ENCODE measurements at regions not wholly inside any gene's neighbourhood (a gene's known extent, or its start where the extent isn't known, plus 50 kb on each side); places are given as distances from the start of the nearest gene placed in this dataset.
"Not testable (repeated sequence)": the region's sequence is repeated elsewhere in the genome, so short reads cannot be mapped to it uniquely, and the experiment has no call there.

- FAIRE-seq = no peak
- no peak for TF ChIP-seq CTCF (IDR thresholded peaks at IDR 0.05; ENCODE audit: insufficient read depth, missing control alignments)
- DNase-seq (ENCODE audit: insufficient read length, low spot score) = no peak
These were observed 717.2 kb downstream of the TRIB2 start for GRCh38 chr2:13433954-13434353.

DNA sequence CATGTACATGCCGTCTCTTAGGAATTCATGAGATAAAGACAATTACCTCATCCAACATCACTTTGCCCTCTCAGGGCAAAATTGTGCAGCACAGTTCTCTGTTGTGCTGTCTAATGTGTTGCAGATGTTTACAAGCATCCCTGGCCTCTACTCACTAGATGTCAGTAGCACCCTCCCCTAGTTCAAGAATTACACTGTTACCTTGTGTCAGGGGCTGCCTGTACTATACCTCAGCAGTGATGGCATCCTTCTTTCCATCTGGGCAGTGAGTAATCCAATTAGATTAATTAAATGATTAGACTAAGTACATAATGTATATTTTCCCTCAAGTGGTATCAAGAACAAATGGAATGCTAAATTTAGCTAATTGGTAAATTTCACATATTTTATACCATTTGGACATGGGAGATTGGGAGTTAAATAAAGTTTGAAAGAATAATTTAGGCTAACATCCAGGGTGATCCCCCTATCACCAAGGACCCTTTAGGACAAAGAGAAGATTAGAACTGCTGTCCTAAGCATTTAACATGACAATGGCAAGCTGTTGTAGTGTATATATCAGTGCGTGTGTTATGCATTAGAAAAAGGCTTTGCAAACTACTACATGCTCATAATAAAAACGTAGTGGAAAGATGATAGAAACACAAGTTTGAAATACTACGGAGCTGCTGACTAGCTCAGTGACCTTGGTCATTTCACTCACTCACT is 727.0 kb downstream of the TRIB2 start:
- not testable (repeated sequence) for DNase-seq (ENCODE audit: insufficient read length, low spot score); FAIRE-seq

GRCh38 chr2:13462464-13462863 is 745.7 kb downstream of the TRIB2 start:
- FAIRE-seq = no peak
- no peak for TF ChIP-seq CTCF (IDR thresholded peaks at IDR 0.05; ENCODE audit: insufficient read depth, missing control alignments)
- no peak for DNase-seq (ENCODE audit: insufficient read length, low spot score)

GRCh38 chr2:13466076-13466475 is 749.3 kb downstream of the TRIB2 start:
- DNase-seq (ENCODE audit: insufficient read length, low spot score) (no peak), FAIRE-seq (no peak)
- no peak for TF ChIP-seq CTCF (IDR thresholded peaks at IDR 0.05; ENCODE audit: insufficient read depth, missing control alignments)

- DNase-seq (ENCODE audit: insufficient read length, low spot score) = no peak
- TF ChIP-seq CTCF (IDR thresholded peaks at IDR 0.05; ENCODE audit: insufficient read depth, missing control alignments) = no peak
- FAIRE-seq = no peak
These were observed 757.8 kb downstream of the TRIB2 start for GRCh38 chr2:13474538-13474937.

- TF ChIP-seq CTCF (IDR thresholded peaks at IDR 0.05; ENCODE audit: insufficient read depth, missing control alignments) = no peak
- FAIRE-seq (peak; percentile 58), DNase-seq (ENCODE audit: insufficient read length, low spot score) (no peak)
These were observed 763.3 kb downstream of the TRIB2 start for GRCh38 chr2:13480057-13480456.

- no peak for TF ChIP-seq CTCF (IDR thresholded peaks at IDR 0.05; ENCODE audit: insufficient read depth, missing control alignments)
- no peak for FAIRE-seq
These were observed 764.5 kb downstream of the TRIB2 start for GRCh38 chr2:13481201-13481600.

DNA sequence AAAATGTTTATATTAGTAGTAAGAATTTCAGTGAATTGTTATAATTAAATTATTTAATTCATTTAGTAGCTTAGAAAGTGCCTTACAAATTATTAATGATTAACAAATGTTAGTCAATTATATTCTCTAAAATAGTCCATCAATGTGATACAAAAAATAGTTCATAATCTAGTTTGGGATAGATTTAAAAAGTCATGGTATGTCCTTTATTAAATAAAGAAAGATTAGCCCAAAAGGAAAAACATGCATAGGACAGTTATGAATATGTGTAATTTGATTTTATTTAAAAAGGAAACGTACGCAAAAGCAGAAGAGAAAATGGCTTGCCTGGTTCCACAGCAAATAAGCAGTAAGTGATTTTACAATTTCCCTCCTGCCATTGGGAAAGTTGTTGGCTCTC is 768.5 kb downstream of the TRIB2 start:
- TF ChIP-seq CTCF (IDR thresholded peaks at IDR 0.05; ENCODE audit: insufficient read depth, missing control alignments) = no peak
- FAIRE-seq (no peak), DNase-seq (ENCODE audit: insufficient read length, low spot score) (no peak)

More at GRCh38 chr2:13481201-13481600, 764.5 kb downstream of the TRIB2 start:
- no peak for DNase-seq (ENCODE audit: insufficient read length, low spot score)

All from D721Med (cell line).